Skeletal muscle satellite cell (primary cell): ENCODE measurements at regions not wholly inside any gene's neighbourhood (a gene's known extent, or its start where the extent isn't known, plus 50 kb on each side); places are given as distances from the start of the nearest gene placed in this dataset.
"Not testable (repeated sequence)": the region's sequence is repeated elsewhere in the genome, so short reads cannot be mapped to it uniquely, and the experiment has no call there.

Source experiments
- H3K27me3 ChIP-seq: 2 replicates; pipeline ENCODE4 v1.7.0; 2013; ENCODE audit warnings: low read length; ENCODE audit not compliant: control insufficient read depth, insufficient read depth
- H3K36me3 ChIP-seq: 2 replicates; pipeline ENCODE4 v1.7.0; 2013; ENCODE audit warnings: mild to moderate bottlenecking, control low read depth, low read length; ENCODE audit not compliant: insufficient read depth
- H3K4me1 ChIP-seq: 2 replicates; pipeline ENCODE4 v1.7.0; 2013; ENCODE audit warnings: low read length; ENCODE audit not compliant: control insufficient read depth, insufficient read depth
- H3K4me2 ChIP-seq: 2 replicates; pipeline ENCODE4 v1.7.0; 2013; ENCODE audit warnings: mild to moderate bottlenecking, low read length
- H3K4me3 ChIP-seq: 2 replicates; pipeline ENCODE4 v1.7.0; 2013; ENCODE audit warnings: low read length
- H3K9ac ChIP-seq: 2 replicates; pipeline ENCODE4 v1.7.0; 2013; ENCODE audit warnings: mild to moderate bottlenecking, low read depth, low read length, moderate library complexity
- H3K9me3 ChIP-seq: replicated peaks from 2 replicates; pipeline ENCODE4 v1.7.0; 2013; ENCODE audit warnings: mild to moderate bottlenecking, control low read depth, low read length

- H3K4me3 ChIP-seq, result no peak overlapping the region
- no peaks in the 10 kb centered on the region for H3K4me1 ChIP-seq
- H3K27me3 ChIP-seq, result no peaks in the 10 kb centered on the region
- H3K9ac ChIP-seq, result no peak overlapping the region
- no peaks in the 10 kb centered on the region for H3K9me3 ChIP-seq
- H3K36me3 ChIP-seq, result no peaks in the 10 kb centered on the region
- no peak overlapping the region for H3K4me2 ChIP-seq
Measured at GRCh38 chr4:148664636-148665035, 222.4 kb upstream of the NR3C2 start.

- Histone ChIP-seq H3K36me3 (no peaks in the 10 kb centered on the region), H3K4me1 (peaks cover 3% of the 10 kb centered on the region), H3K4me3 (no peak overlapping the region), H3K27me3 (no peaks in the 10 kb centered on the region), H3K4me2 (no peak overlapping the region), H3K9ac (no peak overlapping the region), H3K9me3 (no peaks in the 10 kb centered on the region)
Measured at GRCh38 chr4:148654131-148654530, 211.9 kb upstream of the NR3C2 start.

GRCh38 chr4:148653681-148654080, 211.5 kb upstream of the NR3C2 start:
- no peak overlapping the region for H3K4me2 ChIP-seq
- H3K9ac ChIP-seq, result no peak overlapping the region
- H3K36me3 ChIP-seq, result no peaks in the 10 kb centered on the region
- no peaks in the 10 kb centered on the region for H3K9me3 ChIP-seq
- peaks cover 3% of the 10 kb centered on the region for H3K4me1 ChIP-seq
- no peaks in the 10 kb centered on the region for H3K27me3 ChIP-seq
- no peak overlapping the region for H3K4me3 ChIP-seq

GRCh38 chr4:148651991-148652390, 209.8 kb upstream of the NR3C2 start:
- Histone ChIP-seq H3K4me2 (no peak overlapping the region), H3K4me1 (peaks cover 3% of the 10 kb centered on the region)

GRCh38 chr4:148649652-148650331, 207.6 kb upstream of the NR3C2 start:
- H3K36me3 ChIP-seq, result no peaks in the 10 kb centered on the region
- H3K9me3 ChIP-seq, result no peaks in the 10 kb centered on the region
- H3K9ac ChIP-seq, result no peak overlapping the region
- no peak overlapping the region for H3K4me2 ChIP-seq
- H3K4me3 ChIP-seq, result no peak overlapping the region
- H3K4me1 ChIP-seq, result peaks cover 3% of the 10 kb centered on the region
- H3K27me3 ChIP-seq, result no peaks in the 10 kb centered on the region

More at GRCh38 chr4:148651991-148652390, 209.8 kb upstream of the NR3C2 start:
- H3K9me3 ChIP-seq, result no peaks in the 10 kb centered on the region
- no peak overlapping the region for H3K9ac ChIP-seq
- no peaks in the 10 kb centered on the region for H3K36me3 ChIP-seq
- no peaks in the 10 kb centered on the region for H3K27me3 ChIP-seq
- H3K4me3 ChIP-seq, result no peak overlapping the region

GRCh38 chr4:148643851-148644250, 201.6 kb upstream of the NR3C2 start:
- no peak overlapping the region for H3K9ac ChIP-seq
- no peaks in the 10 kb centered on the region for H3K27me3 ChIP-seq
- H3K4me2 ChIP-seq, result no peak overlapping the region
- H3K4me3 ChIP-seq, result no peak overlapping the region
- H3K9me3 ChIP-seq, result no peaks in the 10 kb centered on the region
- H3K36me3 ChIP-seq, result no peaks in the 10 kb centered on the region
- H3K4me1 ChIP-seq, result no peaks in the 10 kb centered on the region

- no peak overlapping the region for H3K4me2 ChIP-seq
- no peak overlapping the region for H3K9ac ChIP-seq
- no peaks in the 10 kb centered on the region for H3K9me3 ChIP-seq
- H3K4me1 ChIP-seq, result no peaks in the 10 kb centered on the region
- H3K27me3 ChIP-seq, result no peaks in the 10 kb centered on the region
- no peaks in the 10 kb centered on the region for H3K36me3 ChIP-seq
- no peak overlapping the region for H3K4me3 ChIP-seq
Measured at GRCh38 chr4:148642907-148643306, 200.7 kb upstream of the NR3C2 start.

GRCh38 chr4:148638079-148638478, 195.9 kb upstream of the NR3C2 start:
- H3K4me3 ChIP-seq, H3K36me3 ChIP-seq, H3K4me1 ChIP-seq, H3K27me3 ChIP-seq, H3K4me2 ChIP-seq, H3K9me3 ChIP-seq, H3K9ac ChIP-seq: not testable (repeated sequence)

- not testable (repeated sequence) for H3K9ac ChIP-seq, H3K36me3 ChIP-seq, H3K27me3 ChIP-seq, H3K9me3 ChIP-seq, H3K4me2 ChIP-seq, H3K4me3 ChIP-seq, H3K4me1 ChIP-seq
Measured at GRCh38 chr4:148637453-148637852, 195.2 kb upstream of the NR3C2 start.

GRCh38 chr4:148634476-148634875, 192.3 kb upstream of the NR3C2 start:
- H3K4me2 ChIP-seq, result no peak overlapping the region
- no peak overlapping the region for H3K9ac ChIP-seq
- no peaks in the 10 kb centered on the region for H3K27me3 ChIP-seq
- no peak overlapping the region for H3K4me3 ChIP-seq
- H3K36me3 ChIP-seq, result no peaks in the 10 kb centered on the region
- H3K9me3 ChIP-seq, result no peaks in the 10 kb centered on the region
- H3K4me1 ChIP-seq, result no peaks in the 10 kb centered on the region

GRCh38 chr4:148633720-148634119, 191.5 kb upstream of the NR3C2 start:
- Histone ChIP-seq H3K9me3 (no peaks in the 10 kb centered on the region), H3K4me2 (no peak overlapping the region), H3K4me1 (no peaks in the 10 kb centered on the region), H3K9ac (no peak overlapping the region), H3K4me3 (no peak overlapping the region), H3K36me3 (no peaks in the 10 kb centered on the region), H3K27me3 (no peaks in the 10 kb centered on the region)

- no peaks in the 10 kb centered on the region for H3K9me3 ChIP-seq
- no peaks in the 10 kb centered on the region for H3K4me1 ChIP-seq
- no peak overlapping the region for H3K4me2 ChIP-seq
- no peaks in the 10 kb centered on the region for H3K36me3 ChIP-seq
- H3K27me3 ChIP-seq, result no peaks in the 10 kb centered on the region
- H3K4me3 ChIP-seq, result no peak overlapping the region
- no peak overlapping the region for H3K9ac ChIP-seq
Measured at GRCh38 chr4:148632476-148632875, 190.3 kb upstream of the NR3C2 start.
